ENCODE measurements at regions not wholly inside any gene's neighbourhood (a gene's known extent, or its start where the extent isn't known, plus 50 kb on each side); places are given as distances from the start of the nearest gene placed in this dataset.
"Not testable (repeated sequence)": the region's sequence is repeated elsewhere in the genome, so short reads cannot be mapped to it uniquely, and the experiment has no call there.

GRCh38 chr6:27188885-27189418 is 58.5 kb upstream of the PRSS16 start:
- DNase-seq (ENCODE audit: low read depth): peak; percentile 95
- peak overlapping the region; percentile 76 for H3K9ac ChIP-seq (ENCODE audit: low read length)

GRCh38 chr6:27190126-27190525 is 57.4 kb upstream of the PRSS16 start:
- Histone ChIP-seq H3K27me3 (replicated peaks; ENCODE audit: control insufficient read depth, insufficient read depth, low read length) (peaks cover 1% of the 10 kb centered on the region), H3K4me1 (ENCODE audit: control insufficient read depth, insufficient read depth, low read length) (peaks cover 8% of the 10 kb centered on the region), H3K9me3 (ENCODE audit: control insufficient read depth, low read length) (no peaks in the 10 kb centered on the region), H3K9ac (ENCODE audit: low read length) (no peak overlapping the region), H3K4me3 (ENCODE audit: low read length) (no peak overlapping the region), H3K36me3 (ENCODE audit: control insufficient read depth, insufficient read depth, low read length, severe bottlenecking) (no peaks in the 10 kb centered on the region)
- no peak for DNase-seq (ENCODE audit: low read depth)

More at GRCh38 chr6:27188885-27189418, 58.5 kb upstream of the PRSS16 start:
- Histone ChIP-seq H3K9me3 (ENCODE audit: control insufficient read depth, low read length) (no peaks in the 10 kb centered on the region), H3K4me3 (ENCODE audit: low read length) (peak overlapping the region; percentile 87), H3K36me3 (ENCODE audit: control insufficient read depth, insufficient read depth, low read length, severe bottlenecking) (no peaks in the 10 kb centered on the region), H3K27me3 (replicated peaks; ENCODE audit: control insufficient read depth, insufficient read depth, low read length) (peaks cover 3% of the 10 kb centered on the region), H3K4me1 (ENCODE audit: control insufficient read depth, insufficient read depth, low read length) (peaks cover 8% of the 10 kb centered on the region)

GRCh38 chr6:27194453-27194852 is 53.0 kb upstream of the PRSS16 start:
- H3K9ac ChIP-seq (ENCODE audit: low read length); H3K4me1 ChIP-seq (ENCODE audit: control insufficient read depth, insufficient read depth, low read length); H3K4me3 ChIP-seq (ENCODE audit: low read length); DNase-seq (ENCODE audit: low read depth); H3K27me3 ChIP-seq (replicated peaks; ENCODE audit: control insufficient read depth, insufficient read depth, low read length); H3K36me3 ChIP-seq (ENCODE audit: control insufficient read depth, insufficient read depth, low read length, severe bottlenecking): not testable (repeated sequence)
- peaks cover 12% of the 10 kb centered on the region for H3K9me3 ChIP-seq (ENCODE audit: control insufficient read depth, low read length)

GRCh38 chr6:27195547-27195946 is 52.0 kb upstream of the PRSS16 start:
- H3K4me1 ChIP-seq (ENCODE audit: control insufficient read depth, insufficient read depth, low read length); H3K9ac ChIP-seq (ENCODE audit: low read length); DNase-seq (ENCODE audit: low read depth); H3K4me3 ChIP-seq (ENCODE audit: low read length); H3K36me3 ChIP-seq (ENCODE audit: control insufficient read depth, insufficient read depth, low read length, severe bottlenecking); H3K27me3 ChIP-seq (replicated peaks; ENCODE audit: control insufficient read depth, insufficient read depth, low read length): not testable (repeated sequence)
- peaks cover 12% of the 10 kb centered on the region for H3K9me3 ChIP-seq (ENCODE audit: control insufficient read depth, low read length)

All from adipocyte (in vitro differentiated cells).